Muscle layer of duodenum (tissue), 2 donors: ENCODE measurements at regions not wholly inside any gene's neighbourhood (a gene's known extent, or its start where the extent isn't known, plus 50 kb on each side); places are given as distances from the start of the nearest gene placed in this dataset.

Source experiments
- H3K27ac ChIP-seq: one replicate; pipeline ENCODE4 v1.7.0; 2013; ENCODE audit warnings: mild to moderate bottlenecking, low read length
- H3K27me3 ChIP-seq: one replicate; pipeline ENCODE4 v1.7.0; 2013; ENCODE audit warnings: low read depth, mild to moderate bottlenecking, control low read depth, low read length
- H3K36me3 ChIP-seq, 2 donors: one replicate each; pipeline ENCODE4 v1.7.0; 2013; ENCODE audit warnings: low read length in 2 of 2, control low read depth in 1 of 2, mild to moderate bottlenecking in 1 of 2; ENCODE audit not compliant: insufficient read depth in 2 of 2, control insufficient read depth in 1 of 2
- H3K4me1 ChIP-seq, 2 donors: one replicate each; pipeline ENCODE4 v1.7.0; 2013; ENCODE audit warnings: low read length in 2 of 2, mild to moderate bottlenecking in 2 of 2, control low read depth in 1 of 2, moderate library complexity in 1 of 2; ENCODE audit not compliant: insufficient read depth in 2 of 2, control insufficient read depth in 1 of 2
- H3K4me3 ChIP-seq, 2 donors: one replicate each; pipeline ENCODE4 v1.7.0; 2013; ENCODE audit warnings: low read length in 2 of 2, low read depth in 1 of 2, mild to moderate bottlenecking in 1 of 2
- H3K9me3 ChIP-seq, 2 donors: one replicate each; pipeline ENCODE4 v1.7.0; 2013; ENCODE audit warnings: low read length in 2 of 2, control low read depth in 1 of 2, mild to moderate bottlenecking in 1 of 2; ENCODE audit not compliant: control insufficient read depth in 1 of 2
- donor health status: healthy.

- Histone ChIP-seq H3K27me3 (no peaks in the 10 kb centered on the region), H3K27ac (no peak overlapping the region), H3K4me3 (no peak overlapping the region), H3K4me1 (no peaks in the 10 kb centered on the region), H3K36me3 (no peaks in the 10 kb centered on the region), H3K9me3 (no peaks in the 10 kb centered on the region)
These were observed 139.6 kb downstream of the LARP7 start for GRCh38 chr4:112776535-112776934.

- no peaks in the 10 kb centered on the region for H3K9me3 ChIP-seq
- no peak overlapping the region for H3K4me3 ChIP-seq
- no peak overlapping the region for H3K27ac ChIP-seq
- H3K4me1 ChIP-seq = no peaks in the 10 kb centered on the region
- no peaks in the 10 kb centered on the region for H3K36me3 ChIP-seq
- H3K27me3 ChIP-seq = no peaks in the 10 kb centered on the region
These were observed 141.6 kb downstream of the LARP7 start for GRCh38 chr4:112778520-112778919.

DNA sequence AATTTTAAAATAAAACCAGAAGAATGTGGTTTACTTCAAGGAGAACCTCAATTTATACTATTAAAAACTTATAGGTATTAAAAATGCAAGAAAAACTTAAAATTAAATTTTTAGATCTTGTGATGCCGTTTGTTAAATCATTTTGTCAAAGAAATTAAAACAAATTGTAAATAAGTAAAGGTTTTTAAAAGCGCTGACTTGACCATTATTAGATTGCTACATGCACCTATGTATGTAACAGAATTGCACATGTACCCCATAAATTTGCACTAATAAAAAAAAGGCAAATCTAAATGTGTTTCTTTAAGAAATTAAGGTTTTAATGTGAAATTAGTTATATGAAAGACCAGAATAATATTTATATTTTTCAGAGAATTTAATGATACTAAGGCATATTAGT, 156.1 kb downstream of the LARP7 start:
- H3K27ac ChIP-seq = no peak overlapping the region
- no peaks in the 10 kb centered on the region for H3K4me1 ChIP-seq
- no peaks in the 10 kb centered on the region for H3K9me3 ChIP-seq
- no peak overlapping the region for H3K4me3 ChIP-seq
- no peaks in the 10 kb centered on the region for H3K27me3 ChIP-seq
- no peaks in the 10 kb centered on the region for H3K36me3 ChIP-seq

DNA sequence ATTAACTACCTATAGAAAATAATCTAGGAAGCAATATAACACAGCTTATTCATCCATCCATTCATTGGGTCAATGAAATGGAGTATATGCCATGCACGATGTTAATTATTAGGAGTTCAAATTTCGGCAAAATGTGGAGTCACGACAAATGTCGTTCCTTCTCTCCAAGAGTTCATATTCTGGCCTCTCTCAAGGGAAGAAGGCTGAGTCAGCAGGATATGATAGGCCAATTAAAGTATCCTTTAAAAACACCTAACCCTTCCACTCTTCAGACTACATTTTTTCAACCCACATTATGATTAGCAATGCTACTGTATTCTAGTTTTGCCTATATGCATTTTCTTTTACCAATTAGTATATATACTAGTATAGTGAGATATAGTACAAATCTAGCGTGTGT, 163.1 kb downstream of the LARP7 start:
- no peaks in the 10 kb centered on the region for H3K4me1 ChIP-seq
- no peaks in the 10 kb centered on the region for H3K36me3 ChIP-seq
- H3K27ac ChIP-seq = no peak overlapping the region
- H3K27me3 ChIP-seq = no peaks in the 10 kb centered on the region
- H3K9me3 ChIP-seq = no peaks in the 10 kb centered on the region
- no peak overlapping the region for H3K4me3 ChIP-seq

DNA sequence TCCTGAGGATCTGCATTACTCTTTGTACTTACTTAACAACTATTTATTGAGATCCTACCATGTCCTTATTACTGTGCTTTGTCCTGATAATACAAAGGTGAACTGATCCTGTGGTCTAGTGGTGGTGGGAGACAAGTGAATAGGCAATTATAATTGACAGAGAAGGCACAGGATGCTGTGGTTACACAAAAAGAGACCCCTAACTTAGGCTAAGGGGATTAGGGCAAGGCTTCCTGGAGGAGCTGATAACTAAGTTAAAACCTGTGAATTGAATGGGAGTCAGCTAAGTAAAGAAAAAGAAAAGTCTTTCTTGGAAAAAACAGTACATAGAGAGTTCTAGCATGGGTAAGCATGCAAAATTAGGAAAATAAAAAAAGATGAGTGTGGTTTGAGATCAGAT, 164.4 kb downstream of the LARP7 start:
- Histone ChIP-seq H3K4me1 (no peaks in the 10 kb centered on the region), H3K27ac (no peak overlapping the region), H3K36me3 (no peaks in the 10 kb centered on the region), H3K27me3 (no peaks in the 10 kb centered on the region), H3K9me3 (no peaks in the 10 kb centered on the region), H3K4me3 (no peak overlapping the region)

DNA sequence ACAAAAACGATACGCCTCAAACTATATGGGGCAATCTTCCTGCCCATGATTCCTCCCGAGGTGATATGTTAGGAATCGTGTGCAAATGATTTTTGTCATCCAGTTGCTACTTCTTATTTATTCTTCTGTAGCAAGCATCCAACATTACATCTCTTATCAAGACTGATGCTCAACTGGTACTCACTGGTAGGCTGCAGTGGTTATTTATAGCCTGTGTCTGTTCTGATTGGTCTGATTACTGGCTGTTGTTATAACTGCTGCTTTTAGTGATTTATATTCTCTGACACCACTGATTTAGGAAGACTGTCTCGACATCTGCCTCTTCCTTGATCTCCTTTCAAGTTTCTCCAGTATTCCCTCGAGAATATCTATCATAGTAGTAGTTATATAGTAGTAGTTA, 165.8 kb downstream of the LARP7 start:
- Histone ChIP-seq H3K27me3 (no peaks in the 10 kb centered on the region), H3K4me1 (peaks cover 0 to 4% of the 10 kb centered on the region in 2 donors), H3K4me3 (no peak overlapping the region), H3K36me3 (no peaks in the 10 kb centered on the region), H3K27ac (no peak overlapping the region), H3K9me3 (no peaks in the 10 kb centered on the region)

GRCh38 chr4:112807083-112807482, 170.1 kb downstream of the LARP7 start:
- Histone ChIP-seq H3K4me1 (peaks cover 0 to 4% of the 10 kb centered on the region in 2 donors), H3K36me3 (no peaks in the 10 kb centered on the region), H3K4me3 (no peak overlapping the region), H3K27ac (no peak overlapping the region), H3K9me3 (no peaks in the 10 kb centered on the region), H3K27me3 (no peaks in the 10 kb centered on the region)

DNA sequence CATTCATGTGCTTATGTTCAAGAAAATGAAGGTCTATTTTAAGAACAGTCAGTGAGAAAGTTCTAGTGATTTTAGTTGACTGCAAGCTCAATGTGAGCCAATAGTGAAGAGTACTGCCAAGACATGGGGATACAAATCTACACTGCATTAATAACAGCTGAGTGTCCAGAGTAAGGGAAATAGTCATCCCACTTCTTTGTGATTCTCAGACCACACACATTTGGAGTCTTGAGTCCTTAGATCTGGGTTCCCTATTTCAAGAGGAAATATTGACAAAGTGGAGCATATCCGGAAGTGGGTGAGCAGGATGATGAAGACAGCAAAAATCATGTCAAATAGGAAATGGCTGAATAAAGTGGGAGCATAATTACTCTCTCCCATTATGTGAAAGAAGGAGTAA, 171.1 kb downstream of the LARP7 start:
- Histone ChIP-seq H3K27me3 (no peaks in the 10 kb centered on the region), H3K4me3 (no peak overlapping the region), H3K36me3 (no peaks in the 10 kb centered on the region), H3K27ac (no peak overlapping the region), H3K9me3 (no peaks in the 10 kb centered on the region), H3K4me1 (peaks cover 0 to 4% of the 10 kb centered on the region in 2 donors)

DNA sequence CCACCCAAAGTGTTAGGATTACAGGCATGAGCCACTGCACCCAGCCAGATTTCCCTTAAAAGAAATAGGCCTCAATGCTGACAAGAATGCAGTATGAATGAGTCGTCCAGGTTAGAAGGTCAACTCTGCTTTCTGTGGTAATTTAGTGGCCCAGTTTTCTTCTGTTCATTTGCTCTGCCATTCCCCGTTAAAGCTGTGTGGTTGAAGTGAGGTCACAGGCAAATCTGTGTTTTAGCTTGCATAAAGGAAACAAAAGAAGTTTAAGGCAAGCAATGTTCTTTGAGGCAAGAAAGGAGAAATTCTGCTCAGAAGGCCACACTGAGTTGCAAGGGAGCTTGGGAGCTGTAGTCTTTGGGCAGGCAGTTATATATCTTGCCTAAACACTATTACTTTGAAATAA, 176.8 kb downstream of the LARP7 start:
- Histone ChIP-seq H3K36me3 (no peaks in the 10 kb centered on the region), H3K4me1 (no peaks in the 10 kb centered on the region), H3K4me3 (no peak overlapping the region), H3K27ac (no peak overlapping the region), H3K9me3 (no peaks in the 10 kb centered on the region), H3K27me3 (no peaks in the 10 kb centered on the region)

GRCh38 chr4:112817933-112818593, 181.1 kb downstream of the LARP7 start:
- Histone ChIP-seq H3K27ac (peak overlapping the region; percentile 67), H3K36me3 (no peaks in the 10 kb centered on the region), H3K4me3 (peak overlapping the region; percentile 63 to 71), H3K27me3 (no peaks in the 10 kb centered on the region), H3K4me1 (no peaks in the 10 kb centered on the region), H3K9me3 (no peaks in the 10 kb centered on the region)

- Histone ChIP-seq H3K9me3 (no peaks in the 10 kb centered on the region), H3K36me3 (no peaks in the 10 kb centered on the region), H3K27ac (peak overlapping the region; percentile 67), H3K4me1 (no peaks in the 10 kb centered on the region), H3K4me3 (peak overlapping the region; percentile 63 to 71), H3K27me3 (no peaks in the 10 kb centered on the region)
These were observed 181.6 kb downstream of the LARP7 start for GRCh38 chr4:112818594-112818965.

GRCh38 chr4:112819729-112820128, 182.8 kb downstream of the LARP7 start:
- Histone ChIP-seq H3K9me3 (no peaks in the 10 kb centered on the region), H3K27me3 (no peaks in the 10 kb centered on the region), H3K4me1 (no peaks in the 10 kb centered on the region), H3K36me3 (no peaks in the 10 kb centered on the region), H3K4me3 (no peak overlapping the region), H3K27ac (no peak overlapping the region)
